Liver (tissue), 3 donors: ENCODE measurements at regions not wholly inside any gene's neighbourhood (a gene's known extent, or its start where the extent isn't known, plus 50 kb on each side); places are given as distances from the start of the nearest gene placed in this dataset.

ENCODE experiments used
- CTCF ChIP-seq: fragments of 150-350 bp; IDR thresholded peaks from 2 replicates; pipeline ENCODE4 v1.5.1; 2017; ENCODE audit warnings: improper control_type of control experiment, low read depth, low read length; ENCODE audit not compliant: missing input control
- EGR1 ChIP-seq, 2 donors: IDR thresholded peaks; 2 replicates each; pipeline ENCODE4 v1.6.1; 2016 to 2018; ENCODE audit warnings: antibody characterized with exemption in 2 of 2, low read depth in 2 of 2
- FOXA1 ChIP-seq: IDR thresholded peaks from 2 replicates; pipeline ENCODE4 v1.6.1; 2016; ENCODE audit warnings: antibody characterized with exemption
- GABPA ChIP-seq, 2 donors: IDR thresholded peaks in 1 of 2; conservative IDR thresholded peaks in 1 of 2; 2 replicates each; pipeline ENCODE4 v1.6.1; 2016; ENCODE audit warnings: antibody characterized with exemption in 2 of 2, mild to moderate bottlenecking in 1 of 2, moderate library complexity in 1 of 2
- HNF4G ChIP-seq: IDR thresholded peaks from 2 replicates; pipeline ENCODE4 v1.6.1; 2016; ENCODE audit warnings: antibody characterized with exemption
- JUND ChIP-seq, 2 donors: IDR thresholded peaks; 2 replicates each; pipeline ENCODE4 v1.6.1; 2016; ENCODE audit warnings: antibody characterized with exemption in 2 of 2
- RAD21 ChIP-seq, 2 donors: IDR thresholded peaks; 2 replicates each; pipeline ENCODE4 v1.6.1; 2016; ENCODE audit warnings: antibody characterized with exemption in 2 of 2, mild to moderate bottlenecking in 2 of 2
- SP1 ChIP-seq: IDR thresholded peaks from 2 replicates; pipeline ENCODE4 v1.6.1; 2018; ENCODE audit warnings: antibody characterized with exemption, mild to moderate bottlenecking
- TAF1 ChIP-seq: conservative IDR thresholded peaks from 2 replicates; pipeline ENCODE4 v1.6.1; 2016; ENCODE audit warnings: antibody characterized with exemption, mild to moderate bottlenecking
- YY1 ChIP-seq: IDR thresholded peaks from 2 replicates; pipeline ENCODE4 v1.6.1; 2016; ENCODE audit warnings: antibody characterized with exemption, mild to moderate bottlenecking
- ZBTB33 ChIP-seq: IDR thresholded peaks from 2 replicates; pipeline ENCODE4 v1.6.1; 2016; ENCODE audit warnings: antibody characterized with exemption
- TF ChIP-seq, protein P1 (sequence below): IDR thresholded peaks from 2 replicates; pipeline ENCODE4 v1.6.1; 2016; ENCODE audit warnings: antibody characterized with exemption
- TF ChIP-seq, protein P2 (sequence below): IDR thresholded peaks from 2 replicates; pipeline ENCODE4 v1.6.1; 2016; ENCODE audit warnings: antibody characterized with exemption, mild to moderate bottlenecking
- TF ChIP-seq, protein P3 (sequence below): IDR thresholded peaks from 2 replicates; pipeline ENCODE4 v1.6.1; 2016; ENCODE audit warnings: antibody characterized with exemption
- donor health status: healthy.
- donor health status: healthy.

DNA sequence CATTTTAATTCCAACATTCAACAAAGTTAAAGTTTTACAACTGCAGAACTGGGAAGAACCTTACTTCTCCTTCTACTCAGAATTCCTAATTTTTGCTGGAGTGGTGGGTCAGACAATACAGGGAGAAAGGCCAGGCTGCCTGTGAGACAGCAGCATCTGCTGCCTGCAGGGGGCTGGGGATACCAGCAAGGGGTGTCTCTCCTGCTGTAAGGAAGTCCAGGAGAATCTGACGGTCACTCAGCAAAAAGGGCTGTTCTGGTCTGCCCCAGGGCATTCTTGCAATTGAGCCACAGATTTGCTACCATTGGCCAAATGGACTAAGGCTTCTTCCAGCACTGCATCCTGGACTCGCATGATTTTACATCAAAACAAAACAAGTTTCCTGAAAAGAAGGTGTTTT is 426.6 kb upstream of the CDH11 start:
- TF ChIP-seq, protein P1, sequence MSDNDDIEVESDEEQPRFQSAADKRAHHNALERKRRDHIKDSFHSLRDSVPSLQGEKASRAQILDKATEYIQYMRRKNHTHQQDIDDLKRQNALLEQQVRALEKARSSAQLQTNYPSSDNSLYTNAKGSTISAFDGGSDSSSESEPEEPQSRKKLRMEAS = no peak
- TF ChIP-seq JUND (IDR thresholded peaks at IDR 0.05) (no peak), CTCF (no peak), SP1 (no peak), TAF1 (no peak), GABPA (IDR thresholded peaks at IDR 0.05 in 1 of 2, conservative IDR thresholded peaks at IDR 0.05 in 1 of 2) (no peak), RAD21 (IDR thresholded peaks at IDR 0.05) (no peak), ZBTB33 (no peak), YY1 (no peak), FOXA1 (no peak), EGR1 (IDR thresholded peaks at IDR 0.05; ENCODE audit: low read depth in 2 of 2) (no peak), HNF4G (no peak)
- TF ChIP-seq, protein P2, sequence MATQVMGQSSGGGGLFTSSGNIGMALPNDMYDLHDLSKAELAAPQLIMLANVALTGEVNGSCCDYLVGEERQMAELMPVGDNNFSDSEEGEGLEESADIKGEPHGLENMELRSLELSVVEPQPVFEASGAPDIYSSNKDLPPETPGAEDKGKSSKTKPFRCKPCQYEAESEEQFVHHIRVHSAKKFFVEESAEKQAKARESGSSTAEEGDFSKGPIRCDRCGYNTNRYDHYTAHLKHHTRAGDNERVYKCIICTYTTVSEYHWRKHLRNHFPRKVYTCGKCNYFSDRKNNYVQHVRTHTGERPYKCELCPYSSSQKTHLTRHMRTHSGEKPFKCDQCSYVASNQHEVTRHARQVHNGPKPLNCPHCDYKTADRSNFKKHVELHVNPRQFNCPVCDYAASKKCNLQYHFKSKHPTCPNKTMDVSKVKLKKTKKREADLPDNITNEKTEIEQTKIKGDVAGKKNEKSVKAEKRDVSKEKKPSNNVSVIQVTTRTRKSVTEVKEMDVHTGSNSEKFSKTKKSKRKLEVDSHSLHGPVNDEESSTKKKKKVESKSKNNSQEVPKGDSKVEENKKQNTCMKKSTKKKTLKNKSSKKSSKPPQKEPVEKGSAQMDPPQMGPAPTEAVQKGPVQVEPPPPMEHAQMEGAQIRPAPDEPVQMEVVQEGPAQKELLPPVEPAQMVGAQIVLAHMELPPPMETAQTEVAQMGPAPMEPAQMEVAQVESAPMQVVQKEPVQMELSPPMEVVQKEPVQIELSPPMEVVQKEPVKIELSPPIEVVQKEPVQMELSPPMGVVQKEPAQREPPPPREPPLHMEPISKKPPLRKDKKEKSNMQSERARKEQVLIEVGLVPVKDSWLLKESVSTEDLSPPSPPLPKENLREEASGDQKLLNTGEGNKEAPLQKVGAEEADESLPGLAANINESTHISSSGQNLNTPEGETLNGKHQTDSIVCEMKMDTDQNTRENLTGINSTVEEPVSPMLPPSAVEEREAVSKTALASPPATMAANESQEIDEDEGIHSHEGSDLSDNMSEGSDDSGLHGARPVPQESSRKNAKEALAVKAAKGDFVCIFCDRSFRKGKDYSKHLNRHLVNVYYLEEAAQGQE = no peak
- TF ChIP-seq, protein P3, sequence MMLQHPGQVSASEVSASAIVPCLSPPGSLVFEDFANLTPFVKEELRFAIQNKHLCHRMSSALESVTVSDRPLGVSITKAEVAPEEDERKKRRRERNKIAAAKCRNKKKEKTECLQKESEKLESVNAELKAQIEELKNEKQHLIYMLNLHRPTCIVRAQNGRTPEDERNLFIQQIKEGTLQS = no peak
